ENCODE measurements at regions not wholly inside any gene's neighbourhood (a gene's known extent, or its start where the extent isn't known, plus 50 kb on each side); places are given as distances from the start of the nearest gene placed in this dataset.

DNA sequence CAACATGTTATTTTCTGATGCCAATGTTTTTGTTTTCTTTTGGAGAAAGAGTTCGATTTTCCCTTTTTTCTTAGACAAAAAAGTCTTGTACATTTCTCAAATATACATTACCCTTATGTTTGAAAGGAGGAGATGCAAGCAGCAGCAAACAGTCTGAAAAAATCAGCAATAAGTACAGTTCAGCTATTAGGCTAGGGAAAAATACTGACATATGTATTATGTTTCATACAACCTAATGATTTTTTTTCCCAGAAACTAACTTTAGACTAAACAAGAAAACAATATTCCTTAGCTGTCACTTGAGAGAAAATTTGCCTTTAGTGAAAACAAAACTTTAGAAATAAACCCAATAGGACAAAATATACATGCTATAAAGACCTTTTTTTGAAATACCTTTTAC lies 1223.5 kb downstream of the SLITRK1 start:
- TF ChIP-seq, protein P1, sequence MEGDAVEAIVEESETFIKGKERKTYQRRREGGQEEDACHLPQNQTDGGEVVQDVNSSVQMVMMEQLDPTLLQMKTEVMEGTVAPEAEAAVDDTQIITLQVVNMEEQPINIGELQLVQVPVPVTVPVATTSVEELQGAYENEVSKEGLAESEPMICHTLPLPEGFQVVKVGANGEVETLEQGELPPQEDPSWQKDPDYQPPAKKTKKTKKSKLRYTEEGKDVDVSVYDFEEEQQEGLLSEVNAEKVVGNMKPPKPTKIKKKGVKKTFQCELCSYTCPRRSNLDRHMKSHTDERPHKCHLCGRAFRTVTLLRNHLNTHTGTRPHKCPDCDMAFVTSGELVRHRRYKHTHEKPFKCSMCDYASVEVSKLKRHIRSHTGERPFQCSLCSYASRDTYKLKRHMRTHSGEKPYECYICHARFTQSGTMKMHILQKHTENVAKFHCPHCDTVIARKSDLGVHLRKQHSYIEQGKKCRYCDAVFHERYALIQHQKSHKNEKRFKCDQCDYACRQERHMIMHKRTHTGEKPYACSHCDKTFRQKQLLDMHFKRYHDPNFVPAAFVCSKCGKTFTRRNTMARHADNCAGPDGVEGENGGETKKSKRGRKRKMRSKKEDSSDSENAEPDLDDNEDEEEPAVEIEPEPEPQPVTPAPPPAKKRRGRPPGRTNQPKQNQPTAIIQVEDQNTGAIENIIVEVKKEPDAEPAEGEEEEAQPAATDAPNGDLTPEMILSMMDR (IDR thresholded peaks at IDR 0.05) = no peak
- H3K27ac ChIP-seq = no peak overlapping the region
- H3K4me1 ChIP-seq = no peaks in the 10 kb centered on the region
- intact Hi-C loops (cut with DNase I) = no loop called here
- H3K27me3 ChIP-seq = no peaks in the 10 kb centered on the region
- H3K9ac ChIP-seq (ENCODE audit: low read depth in 2 of 2, low read length in 2 of 2) = no peak overlapping the region
- H3K4me3 ChIP-seq = no peak overlapping the region
- no peak for DNase-seq
- H3K36me3 ChIP-seq = no peaks in the 10 kb centered on the region
- H3K9me3 ChIP-seq = no peaks in the 10 kb centered on the region

DNA sequence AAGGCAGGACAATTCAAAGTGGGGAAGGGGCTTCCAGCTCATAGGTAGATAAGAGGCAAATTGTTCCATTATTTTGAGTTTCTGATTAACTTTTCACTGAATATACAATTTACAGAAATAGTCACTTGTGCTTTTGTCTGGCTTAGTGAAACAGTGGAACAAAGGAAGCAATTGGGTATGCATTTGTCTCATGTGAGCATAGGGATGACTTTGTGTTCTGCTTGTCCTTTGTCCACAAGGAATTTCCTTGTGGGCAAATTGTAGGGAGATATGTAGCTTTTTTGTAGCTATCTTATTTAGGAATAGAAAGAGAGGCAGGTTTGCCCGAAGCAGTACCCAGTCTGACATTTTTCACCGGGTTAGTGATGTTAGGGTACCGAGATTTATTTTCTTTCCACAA lies 1224.8 kb downstream of the SLITRK1 start:
- Histone ChIP-seq H3K4me1 (no peaks in the 10 kb centered on the region), H3K27me3 (no peaks in the 10 kb centered on the region), H3K36me3 (no peaks in the 10 kb centered on the region), H3K27ac (no peak overlapping the region), H3K9me3 (no peaks in the 10 kb centered on the region), H3K9ac (ENCODE audit: low read depth in 2 of 2, low read length in 2 of 2) (no peak overlapping the region), H3K4me3 (no peak overlapping the region)
- TF ChIP-seq, protein P1 (IDR thresholded peaks at IDR 0.05) = no peak
- DNase-seq = no peak
- intact Hi-C loops (cut with DNase I) = no loop called here

DNA sequence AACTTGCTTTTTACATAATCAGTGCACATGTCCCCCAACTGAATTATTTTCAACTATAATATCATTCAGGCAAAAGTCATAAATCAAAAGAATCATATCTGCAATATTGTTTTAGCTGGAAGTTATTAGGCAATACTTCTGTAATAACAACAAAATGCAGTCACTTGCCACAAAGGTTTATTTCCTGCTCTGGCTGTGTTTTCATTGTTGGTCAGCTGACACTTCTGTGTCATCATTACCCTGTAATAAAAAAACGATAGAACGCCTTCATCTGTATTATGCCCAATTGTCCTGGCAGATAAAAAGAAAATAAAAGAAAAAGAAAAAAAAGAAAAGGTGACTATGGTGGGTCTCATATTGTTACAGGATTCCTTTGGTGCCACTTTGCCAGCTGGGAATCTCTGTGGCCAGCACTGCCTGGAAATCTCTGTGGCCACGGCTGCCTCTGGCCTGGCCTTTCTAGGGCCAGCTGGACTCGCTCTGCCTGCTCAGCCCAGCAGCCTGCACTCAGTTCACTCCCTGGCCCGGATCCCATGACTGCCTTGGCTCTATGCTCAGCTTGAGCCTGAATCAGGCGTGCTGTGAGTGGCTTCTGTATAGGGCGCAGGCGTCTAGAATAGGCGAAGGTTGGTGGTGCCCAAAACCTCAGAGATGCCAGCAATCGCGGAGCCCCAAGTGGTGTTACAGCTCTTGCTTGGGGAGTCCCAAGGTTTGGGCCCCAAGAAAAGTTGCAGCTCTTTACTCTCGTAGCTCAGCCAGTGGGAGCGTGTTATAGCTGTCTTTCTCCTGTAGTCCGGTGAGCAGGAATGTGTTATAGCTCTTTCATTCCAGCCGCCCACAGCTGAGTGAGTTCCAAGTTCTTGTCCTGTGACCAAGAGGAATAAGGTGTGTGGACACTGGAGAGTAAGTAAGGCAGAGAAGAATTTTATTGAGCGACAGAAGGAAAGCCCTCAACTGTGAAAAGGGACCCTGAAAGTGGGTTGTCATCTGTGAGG lies 1227.1 kb downstream of the SLITRK1 start:
- peak; percentile 25 for DNase-seq

DNA sequence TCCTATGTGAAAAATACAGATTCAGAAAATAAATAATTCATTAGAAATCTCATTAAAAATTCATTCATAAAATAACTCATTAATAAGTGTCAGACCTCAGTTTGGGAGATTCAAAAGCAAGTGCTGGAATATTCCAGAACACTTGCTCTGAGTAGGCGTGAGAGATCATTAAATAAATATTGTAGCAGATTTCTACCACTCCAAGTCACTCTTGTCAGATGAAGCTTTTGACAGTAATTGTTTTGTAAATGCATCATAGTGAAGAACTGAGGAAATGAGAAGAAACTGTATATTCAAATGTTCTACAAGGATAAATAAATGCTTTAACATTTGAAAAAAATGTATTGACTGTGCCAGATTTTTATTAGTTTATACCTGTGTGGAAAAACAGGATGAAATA lies 1228.1 kb downstream of the SLITRK1 start:
- TF ChIP-seq, protein P1 (IDR thresholded peaks at IDR 0.05) = no peak
- Histone ChIP-seq H3K4me3 (no peak overlapping the region), H3K36me3 (no peaks in the 10 kb centered on the region), H3K9ac (ENCODE audit: low read depth in 2 of 2, low read length in 2 of 2) (no peak overlapping the region), H3K27me3 (no peaks in the 10 kb centered on the region), H3K27ac (no peak overlapping the region), H3K4me1 (no peaks in the 10 kb centered on the region), H3K9me3 (no peaks in the 10 kb centered on the region)
- intact Hi-C loops (cut with DNase I) = no loop called here
- DNase-seq = no peak

More for the DNA sequence above, 1227.1 kb downstream of the SLITRK1 start:
- intact Hi-C loops (cut with DNase I) = no loop called here
- Histone ChIP-seq H3K36me3 (no peaks in the 10 kb centered on the region), H3K27me3 (no peaks in the 10 kb centered on the region), H3K9me3 (no peaks in the 10 kb centered on the region), H3K27ac (no peak overlapping the region), H3K9ac (ENCODE audit: low read depth in 2 of 2, low read length in 2 of 2) (no peak overlapping the region), H3K4me3 (no peak overlapping the region), H3K4me1 (no peaks in the 10 kb centered on the region)
- TF ChIP-seq, protein P1 (IDR thresholded peaks at IDR 0.05) = no peak

DNA sequence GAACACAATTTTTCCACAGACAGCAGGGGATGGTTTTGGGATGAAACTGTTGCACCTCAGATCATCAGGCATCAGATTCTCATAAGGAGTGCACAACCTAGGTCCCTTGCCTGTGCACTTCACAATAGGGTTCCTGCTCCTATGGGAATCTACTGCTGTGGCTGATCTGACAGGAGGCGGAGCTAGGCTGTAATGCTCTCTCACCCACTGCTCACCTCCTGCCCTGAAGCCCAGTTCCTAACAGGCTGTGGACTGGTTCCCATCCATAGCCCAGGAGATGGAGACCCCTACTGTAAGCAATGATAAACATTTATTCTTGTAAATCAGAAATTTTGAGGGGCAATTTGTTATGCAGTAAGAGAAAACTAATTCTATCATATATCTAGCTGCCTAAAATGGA lies 1234.7 kb downstream of the SLITRK1 start:
- H3K36me3 ChIP-seq = no peaks in the 10 kb centered on the region
- no peak overlapping the region for H3K4me3 ChIP-seq
- H3K4me1 ChIP-seq = no peaks in the 10 kb centered on the region
- intact Hi-C loops (cut with DNase I) = no loop called here
- no peak overlapping the region for H3K9ac ChIP-seq (ENCODE audit: low read depth in 2 of 2, low read length in 2 of 2)
- TF ChIP-seq, protein P1 (IDR thresholded peaks at IDR 0.05) = no peak
- no peak for DNase-seq
- no peak overlapping the region for H3K27ac ChIP-seq
- H3K9me3 ChIP-seq = no peaks in the 10 kb centered on the region
- H3K27me3 ChIP-seq = no peaks in the 10 kb centered on the region

All from colonic mucosa (tissue), 4 donors.